BLaER1 treated with 17β-estradiol and CSF1 and Interleukin-3, amounts not matched to agents 10 nM and 100 nM (cell line): ENCODE measurements at regions not wholly inside any gene's neighbourhood (a gene's known extent, or its start where the extent isn't known, plus 50 kb on each side); places are given as distances from the start of the nearest gene placed in this dataset.

Experiments used
- H3K27ac ChIP-seq, 11 experiments: shearing (Covaris generic); formaldehyde crosslinking; 2 replicates each; pipeline ENCODE4 v1.8.1; 2022
- H3K27me3 ChIP-seq, 11 experiments: shearing (Covaris generic); formaldehyde crosslinking; 2 replicates each; pipeline ENCODE4 v1.8.1; 2022
- H3K36me3 ChIP-seq, 11 experiments: shearing (Covaris generic); formaldehyde crosslinking; 2 replicates each; pipeline ENCODE4 v1.8.1; 2022
- H3K4me1 ChIP-seq, 10 experiments: shearing (Covaris generic); formaldehyde crosslinking; 2 replicates each; pipeline ENCODE4 v1.8.1; 2022
- H3K4me2 ChIP-seq, 11 experiments: shearing (Covaris generic); formaldehyde crosslinking; 2 replicates each; pipeline ENCODE4 v1.8.1; 2022
- H3K4me3 ChIP-seq, 10 experiments: shearing (Covaris generic); formaldehyde crosslinking; 2 replicates each; pipeline ENCODE4 v1.8.1; 2022
- H3K9ac ChIP-seq, 11 experiments: shearing (Covaris generic); formaldehyde crosslinking; 2 replicates each; pipeline ENCODE4 v1.8.1; 2022
- H3K9me3 ChIP-seq, 11 experiments: shearing (Covaris generic); formaldehyde crosslinking; replicated peaks in 1 of 11; 2 replicates each; pipeline ENCODE4 v1.8.1; 2022
- H4K20me1 ChIP-seq, 11 experiments: shearing (Covaris generic); formaldehyde crosslinking; 2 replicates each; pipeline ENCODE4 v1.8.1; 2022
- Cebpa-rat ChIP-seq, 11 experiments: shearing (Covaris generic); IDR thresholded peaks; 2 replicates each; pipeline ENCODE4 v1.8.1; 2022

DNA sequence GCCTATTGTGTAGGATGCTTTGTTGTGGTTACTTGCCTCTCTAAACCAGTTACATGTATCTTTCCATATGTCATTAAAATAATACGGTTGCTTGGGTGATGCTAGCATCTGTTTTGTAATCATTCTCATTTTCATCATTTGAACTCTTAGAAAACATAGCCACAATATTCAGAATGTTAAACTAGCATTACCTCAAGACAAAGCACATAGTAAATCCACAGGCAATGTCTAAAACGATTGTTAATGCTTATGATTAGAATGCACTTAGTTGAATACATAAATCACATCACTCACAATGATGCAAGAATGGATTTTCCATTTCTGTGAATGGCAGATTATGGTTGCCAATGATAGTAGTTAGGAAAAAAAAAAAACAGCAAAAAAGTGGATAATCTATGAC, 110.0 kb upstream of the NAALADL2 start:
- TF ChIP-seq Cebpa-rat (IDR thresholded peaks at IDR 0.05), result no peak

DNA sequence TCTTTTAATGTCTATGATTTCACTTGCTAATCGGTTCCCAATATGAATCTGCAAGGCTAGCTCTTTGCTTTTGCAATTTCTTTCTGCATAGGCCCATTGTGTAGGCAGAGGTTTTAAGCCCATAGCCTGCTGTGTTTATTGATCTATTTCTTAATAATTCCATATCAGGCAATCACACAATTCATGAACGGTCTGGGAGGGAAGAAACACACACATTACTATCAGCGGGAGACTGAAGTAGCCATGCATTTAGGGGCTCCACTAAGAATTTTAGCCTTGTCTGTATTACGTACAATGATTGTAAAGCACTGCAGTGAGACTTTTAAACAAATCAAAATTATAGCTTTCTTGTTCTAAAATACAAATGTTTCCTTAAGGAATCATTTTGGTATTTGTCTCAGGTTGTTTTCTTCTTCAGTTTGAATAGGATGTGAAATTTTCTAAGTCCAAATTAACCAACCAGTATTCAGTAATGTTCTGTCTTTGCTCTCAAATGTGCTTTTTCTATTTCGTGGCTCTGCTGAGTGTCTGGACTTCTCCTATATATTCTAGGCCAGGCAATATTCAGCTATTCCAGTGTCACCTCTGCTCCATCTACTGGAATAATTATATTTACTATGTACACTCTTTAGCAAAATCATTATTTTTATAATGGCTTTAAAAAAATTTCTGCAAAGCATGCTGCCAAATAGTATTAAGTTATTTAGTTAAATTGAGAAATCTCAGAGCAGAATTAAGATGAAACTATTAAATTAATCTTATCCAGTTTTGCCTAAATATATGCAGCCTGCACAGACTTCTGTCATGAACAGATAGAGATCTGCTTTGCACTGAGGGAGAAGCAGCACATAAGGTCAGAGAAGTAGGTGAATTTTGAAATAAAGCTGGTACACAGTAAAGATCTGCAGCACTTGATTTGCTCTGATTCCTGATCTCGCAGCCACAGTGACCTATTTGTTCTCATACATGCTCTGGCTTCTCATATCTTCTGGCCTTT, 103.0 kb upstream of the NAALADL2 start:
- H3K27me3 ChIP-seq, result no peaks in the 10 kb centered on the region
- no peaks in the 10 kb centered on the region; a peak in 1 of 20 replicates for H3K4me1 ChIP-seq
- no peak overlapping the region for H3K9ac ChIP-seq
- H3K9me3 ChIP-seq, result peaks cover 0 to 11% (median 6%) of the 10 kb centered on the region in 11 experiments; a peak in 12 of 22 replicates
- H3K4me3 ChIP-seq, result no peak overlapping the region
- H3K27ac ChIP-seq, result no peak overlapping the region
- no peak for TF ChIP-seq Cebpa-rat (IDR thresholded peaks at IDR 0.05)
- H4K20me1 ChIP-seq, result no peaks in the 10 kb centered on the region
- no peak overlapping the region for H3K4me2 ChIP-seq
- no peaks in the 10 kb centered on the region for H3K36me3 ChIP-seq

More for the DNA sequence above, 110.0 kb upstream of the NAALADL2 start:
- Histone ChIP-seq H3K9ac (no peak overlapping the region), H3K4me2 (no peak overlapping the region), H3K4me3 (no peak overlapping the region), H3K36me3 (no peaks in the 10 kb centered on the region), H3K9me3 (peaks cover 9 to 23% (median 14%) of the 10 kb centered on the region in 11 experiments; a peak in 17 of 22 replicates), H3K4me1 (no peaks in the 10 kb centered on the region), H3K27ac (no peak overlapping the region), H4K20me1 (no peaks in the 10 kb centered on the region), H3K27me3 (no peaks in the 10 kb centered on the region)

DNA sequence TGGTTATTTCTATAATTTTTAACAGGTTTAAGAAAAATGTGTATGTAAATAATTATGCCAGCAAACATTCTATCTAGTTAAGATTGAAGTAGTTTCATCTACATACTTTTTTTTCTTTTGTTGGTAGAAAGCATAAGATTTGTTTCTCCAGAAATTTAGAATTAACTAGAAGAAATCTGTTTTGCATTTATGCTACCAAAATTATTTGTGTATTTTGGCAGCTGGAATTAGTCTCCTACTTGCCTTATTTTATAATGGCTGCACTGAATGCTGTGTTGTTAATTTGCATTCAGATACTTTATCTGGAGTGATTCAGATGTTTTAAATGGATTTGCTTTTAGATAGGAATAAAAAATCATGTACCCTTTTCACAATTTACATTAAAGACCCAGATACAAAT, 100.2 kb upstream of the NAALADL2 start:
- Histone ChIP-seq H3K4me2 (no peak overlapping the region), H4K20me1 (no peaks in the 10 kb centered on the region), H3K36me3 (no peaks in the 10 kb centered on the region), H3K9me3 (peaks cover 0 to 1% (median 0%) of the 10 kb centered on the region in 11 experiments; a peak in 6 of 22 replicates), H3K4me3 (no peak overlapping the region), H3K9ac (no peak overlapping the region), H3K27me3 (no peaks in the 10 kb centered on the region), H3K27ac (no peak overlapping the region), H3K4me1 (no peaks in the 10 kb centered on the region; a peak in 1 of 20 replicates)
- no peak for TF ChIP-seq Cebpa-rat (IDR thresholded peaks at IDR 0.05)

DNA sequence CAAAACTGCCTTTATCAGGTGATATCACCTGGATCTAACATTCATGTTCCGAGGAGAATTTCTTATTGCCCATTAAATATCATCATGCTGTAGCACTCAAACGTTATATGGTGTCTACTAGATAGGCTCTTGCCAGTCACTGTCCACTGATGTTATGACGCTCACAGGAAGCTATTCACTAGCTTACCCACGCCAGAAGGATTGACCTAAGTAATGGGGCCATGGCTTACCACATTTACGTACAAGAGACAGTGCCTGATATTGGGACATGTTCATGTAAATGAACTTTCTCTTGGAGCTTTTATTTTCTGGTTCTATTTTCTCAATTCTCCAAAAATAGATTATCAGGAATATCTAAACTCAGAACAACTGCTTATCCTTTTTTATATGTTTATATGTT, 91.7 kb upstream of the NAALADL2 start:
- H3K36me3 ChIP-seq, result no peaks in the 10 kb centered on the region
- H3K9ac ChIP-seq, result no peak overlapping the region
- no peaks in the 10 kb centered on the region for H3K9me3 ChIP-seq
- H3K27me3 ChIP-seq, result no peaks in the 10 kb centered on the region
- no peak for TF ChIP-seq Cebpa-rat (IDR thresholded peaks at IDR 0.05)
- no peak overlapping the region for H3K27ac ChIP-seq
- H3K4me1 ChIP-seq, result no peaks in the 10 kb centered on the region
- H3K4me2 ChIP-seq, result no peak overlapping the region
- H3K4me3 ChIP-seq, result no peak overlapping the region
- H4K20me1 ChIP-seq, result no peaks in the 10 kb centered on the region

DNA sequence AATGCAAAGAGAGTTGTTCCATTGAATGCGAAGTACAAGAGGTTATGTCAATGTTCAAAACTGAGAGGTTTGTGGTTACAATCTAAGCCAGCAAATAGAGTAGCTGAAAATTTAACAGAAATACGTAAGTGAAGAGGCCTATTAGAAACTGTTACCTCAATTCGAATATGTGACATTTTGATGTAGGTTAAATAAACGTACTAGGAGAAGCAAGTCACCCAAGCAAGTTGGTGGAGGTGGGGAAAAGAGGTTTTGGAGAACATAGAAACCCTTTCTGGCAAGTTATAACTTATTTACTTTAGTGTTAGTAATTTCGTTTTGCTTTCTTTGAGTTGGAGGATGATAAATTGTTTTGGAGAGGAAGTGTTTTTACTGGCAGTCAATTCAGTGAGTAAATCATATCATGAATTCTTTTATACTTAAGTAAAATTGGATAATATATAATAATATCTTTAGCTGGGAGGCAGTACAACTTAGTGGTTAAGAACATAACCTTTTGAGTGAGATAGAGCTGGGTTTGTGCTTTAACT, 91.2 kb upstream of the NAALADL2 start:
- no peaks in the 10 kb centered on the region for H4K20me1 ChIP-seq
- no peak overlapping the region for H3K27ac ChIP-seq
- H3K36me3 ChIP-seq, result no peaks in the 10 kb centered on the region
- no peaks in the 10 kb centered on the region for H3K27me3 ChIP-seq
- no peak overlapping the region for H3K4me2 ChIP-seq
- H3K4me3 ChIP-seq, result no peak overlapping the region
- H3K9me3 ChIP-seq, result no peaks in the 10 kb centered on the region
- H3K4me1 ChIP-seq, result no peaks in the 10 kb centered on the region
- TF ChIP-seq Cebpa-rat (IDR thresholded peaks at IDR 0.05), result no peak
- no peak overlapping the region for H3K9ac ChIP-seq

DNA sequence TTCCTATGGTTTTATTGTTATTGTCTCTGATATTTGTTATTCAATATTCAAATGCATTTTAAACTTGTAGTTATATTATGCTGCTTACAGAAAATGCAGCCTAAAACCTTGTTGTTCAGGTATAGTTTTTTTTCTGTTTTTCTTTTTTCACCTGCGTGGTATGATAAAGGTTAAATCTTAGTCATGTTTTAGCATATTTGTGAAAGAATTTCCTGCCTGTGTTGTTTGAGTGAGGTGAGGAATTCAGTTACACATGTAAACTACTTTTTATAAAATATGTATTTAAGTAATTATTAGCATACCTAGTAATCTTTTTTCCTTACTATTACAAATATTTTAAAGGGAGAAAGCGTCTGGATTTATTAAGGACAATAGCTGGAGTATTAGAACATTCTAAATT, 90.0 kb upstream of the NAALADL2 start:
- H3K27me3 ChIP-seq, result no peaks in the 10 kb centered on the region
- H3K36me3 ChIP-seq, result no peaks in the 10 kb centered on the region
- no peak overlapping the region for H3K4me3 ChIP-seq
- no peaks in the 10 kb centered on the region for H4K20me1 ChIP-seq
- no peak overlapping the region for H3K27ac ChIP-seq
- H3K4me1 ChIP-seq, result no peaks in the 10 kb centered on the region
- H3K9ac ChIP-seq, result no peak overlapping the region
- no peak overlapping the region for H3K4me2 ChIP-seq
- H3K9me3 ChIP-seq, result no peaks in the 10 kb centered on the region
- no peak for TF ChIP-seq Cebpa-rat (IDR thresholded peaks at IDR 0.05)

DNA sequence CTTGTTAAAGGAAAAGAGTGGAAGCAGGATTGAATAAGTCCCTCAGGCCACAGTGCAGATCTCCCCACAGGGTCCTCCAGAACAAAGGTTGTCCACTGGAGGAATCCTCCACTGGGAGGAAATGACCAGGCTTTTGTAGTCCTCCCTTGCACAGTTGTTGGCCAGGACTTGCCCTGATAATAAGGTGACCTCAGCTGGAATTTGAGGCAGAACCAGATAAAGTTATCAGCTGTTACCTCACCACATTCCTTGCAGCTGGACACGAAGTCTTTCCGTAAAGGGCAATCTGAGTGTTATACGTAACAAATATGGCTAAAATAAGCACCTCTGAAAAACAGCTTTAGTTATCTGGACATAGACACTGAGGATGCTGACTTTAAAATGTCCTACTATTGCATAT, 83.5 kb upstream of the NAALADL2 start:
- Histone ChIP-seq H3K9ac (no peak overlapping the region), H3K36me3 (no peaks in the 10 kb centered on the region), H3K4me3 (no peak overlapping the region), H3K27me3 (no peaks in the 10 kb centered on the region), H4K20me1 (no peaks in the 10 kb centered on the region), H3K9me3 (peaks cover 0 to 6% (median 0%) of the 10 kb centered on the region in 11 experiments; a peak in 2 of 22 replicates), H3K4me2 (no peak overlapping the region), H3K27ac (no peak overlapping the region), H3K4me1 (no peaks in the 10 kb centered on the region)
- TF ChIP-seq Cebpa-rat (IDR thresholded peaks at IDR 0.05), result no peak

DNA sequence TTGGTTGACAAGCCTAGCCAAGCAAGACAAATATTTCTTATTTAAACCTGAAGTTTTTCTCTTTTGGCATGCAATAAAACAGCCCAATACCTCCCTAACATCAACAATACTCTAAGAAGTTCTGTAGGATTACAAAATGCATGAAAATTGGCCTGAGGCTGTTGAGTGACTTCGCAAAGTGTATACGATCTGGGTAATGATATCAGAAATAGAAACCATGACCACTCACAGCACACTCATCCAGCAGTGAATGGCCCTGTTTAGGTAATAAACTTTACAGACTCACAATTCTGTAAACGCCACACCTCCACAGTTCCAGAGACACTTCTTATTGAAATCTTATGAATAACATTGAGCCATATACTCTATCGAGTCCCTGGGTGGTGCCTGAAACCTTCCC, 83.0 kb upstream of the NAALADL2 start:
- Histone ChIP-seq H3K9me3 (peaks cover 0 to 6% (median 0%) of the 10 kb centered on the region in 11 experiments; a peak in 2 of 22 replicates), H3K36me3 (no peaks in the 10 kb centered on the region), H4K20me1 (no peaks in the 10 kb centered on the region), H3K4me1 (no peaks in the 10 kb centered on the region), H3K9ac (no peak overlapping the region), H3K4me3 (no peak overlapping the region), H3K27me3 (no peaks in the 10 kb centered on the region), H3K4me2 (no peak overlapping the region), H3K27ac (no peak overlapping the region)
- TF ChIP-seq Cebpa-rat (IDR thresholded peaks at IDR 0.05), result no peak

DNA sequence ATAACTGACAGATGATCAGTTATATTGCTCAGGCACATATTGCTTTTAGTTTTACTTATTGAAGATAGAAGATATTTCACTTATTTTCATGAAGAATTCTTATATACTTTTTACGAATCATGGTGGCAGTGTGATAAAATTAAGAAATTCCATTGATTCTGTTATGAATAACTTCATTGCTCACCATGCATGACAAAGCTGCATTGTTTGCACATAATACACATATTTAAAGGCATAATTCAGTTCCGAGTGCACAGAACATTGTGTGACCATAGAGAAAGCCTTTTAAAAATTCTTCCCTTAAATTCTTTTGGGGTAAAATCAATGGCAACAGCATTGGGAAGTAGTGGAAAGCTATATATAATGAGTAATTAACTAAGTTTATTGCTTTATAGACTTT, 82.5 kb upstream of the NAALADL2 start:
- no peaks in the 10 kb centered on the region for H3K4me1 ChIP-seq
- no peak overlapping the region for H3K4me3 ChIP-seq
- H3K27me3 ChIP-seq, result no peaks in the 10 kb centered on the region
- no peak for TF ChIP-seq Cebpa-rat (IDR thresholded peaks at IDR 0.05)
- no peak overlapping the region for H3K9ac ChIP-seq
- no peak overlapping the region for H3K27ac ChIP-seq
- no peaks in the 10 kb centered on the region for H3K36me3 ChIP-seq
- no peaks in the 10 kb centered on the region for H4K20me1 ChIP-seq
- peaks cover 0 to 6% (median 0%) of the 10 kb centered on the region in 11 experiments; a peak in 2 of 22 replicates for H3K9me3 ChIP-seq
- H3K4me2 ChIP-seq, result no peak overlapping the region
